ENCODE measurements at regions not wholly inside any gene's neighbourhood (a gene's known extent, or its start where the extent isn't known, plus 50 kb on each side); places are given as distances from the start of the nearest gene placed in this dataset.
"Not testable (repeated sequence)": the region's sequence is repeated elsewhere in the genome, so short reads cannot be mapped to it uniquely, and the experiment has no call there.

GRCh38 chrX:138853936-138854335, 142.4 kb upstream of the FGF13 start:
- no peak for DNase-seq

GRCh38 chrX:138849521-138849920, 138.0 kb upstream of the FGF13 start:
- DNase-seq: no peak

- DNase-seq: no peak
Observed at GRCh38 chrX:138847930-138848329, 136.4 kb upstream of the FGF13 start.

- DNase-seq: no peak
Observed at GRCh38 chrX:138845786-138846185, 134.3 kb upstream of the FGF13 start.

- not testable (repeated sequence) for DNase-seq
Observed at GRCh38 chrX:138807400-138807799, 95.9 kb upstream of the FGF13 start.

- DNase-seq: peak; percentile 42
Observed at GRCh38 chrX:138794246-138794645, 82.7 kb upstream of the FGF13 start.

GRCh38 chrX:138791551-138791950, 80.0 kb upstream of the FGF13 start:
- DNase-seq: no peak

- peak; percentile 38 for DNase-seq
Observed at GRCh38 chrX:138788771-138789170, 77.3 kb upstream of the FGF13 start.

- not testable (repeated sequence) for DNase-seq
Observed at GRCh38 chrX:138778576-138778909, 67.0 kb upstream of the FGF13 start.

- DNase-seq: not testable (repeated sequence)
Observed at GRCh38 chrX:138777908-138778575, 66.5 kb upstream of the FGF13 start.

GRCh38 chrX:138777230-138777629, 65.7 kb upstream of the FGF13 start:
- no peak for DNase-seq

GRCh38 chrX:138775517-138775916, 64.0 kb upstream of the FGF13 start:
- peak; percentile 13 for DNase-seq

- peak; percentile 48 for DNase-seq
Observed at GRCh38 chrX:138771047-138771446, 59.5 kb upstream of the FGF13 start.

- DNase-seq: no peak
Observed at GRCh38 chrX:138769918-138770317, 58.4 kb upstream of the FGF13 start.

GRCh38 chrX:138765051-138765450, 53.5 kb upstream of the FGF13 start:
- DNase-seq: peak; percentile 4

- no peak for DNase-seq
Observed at GRCh38 chrX:138763761-138764160, 52.2 kb upstream of the FGF13 start.

- no peak for DNase-seq
Observed at GRCh38 chrX:138761380-138761779, 49.9 kb upstream of the FGF13 start.

Data from inflammatory macrophage treated with lipopolysaccharide for 4 hours (primary cell).